HepG2 (cell line): ENCODE measurements at regions not wholly inside any gene's neighbourhood (a gene's known extent, or its start where the extent isn't known, plus 50 kb on each side); places are given as distances from the start of the nearest gene placed in this dataset.

Source experiments
- ZBTB33 ChIP-seq: sonication (generic); formaldehyde crosslinking; IDR thresholded peaks from 2 replicates; pipeline ENCODE4 v1.4.0; 2020; ENCODE audit warnings: missing genetic modification reagents
- ZNF816 ChIP-seq: sonication (generic); formaldehyde crosslinking; IDR thresholded peaks from 2 replicates; pipeline ENCODE4 v1.8.0; 2022; ENCODE audit warnings: missing genetic modification reagents, mild to moderate bottlenecking, borderline replicate concordance
- ZNF879 ChIP-seq: sonication (generic); formaldehyde crosslinking; IDR thresholded peaks from 2 replicates; pipeline ENCODE4 v1.8.1; 2023; ENCODE audit warnings: missing genetic modification reagents

GRCh38 chr5:6250121-6250520, 128.2 kb downstream of the MED10 start:
- TF ChIP-seq ZBTB33 (CRISPR knock-in tag) (no peak), ZNF816 (CRISPR knock-in tag) (no peak), ZNF879 (CRISPR knock-in tag) (no peak)
